Transverse colon (tissue), 4 donors: ENCODE measurements at regions not wholly inside any gene's neighbourhood (a gene's known extent, or its start where the extent isn't known, plus 50 kb on each side); places are given as distances from the start of the nearest gene placed in this dataset.
A peak's percentile ranks its signal among the peaks of the same experiment; 100 is the strongest.

ENCODE experiments used
- DNase-seq: peaks from one replicate; pipeline ENCODE4 v3.0.0-alpha.2; 2019
- H3K27ac ChIP-seq, 4 donors: fragments of 200-600 bp; sonication (generic); 2 replicates each; pipeline ENCODE4 v1.5.1; 2016 to 2018; ENCODE audit warnings: inconsistent platforms in 4 of 4
- H3K27me3 ChIP-seq: fragments of 200-600 bp; sonication (generic); 2 replicates; pipeline ENCODE4 v1.5.1; 2017; ENCODE audit warnings: inconsistent platforms
- H3K36me3 ChIP-seq, 4 donors: fragments of 200-600 bp; sonication (generic); 2 replicates each; pipeline ENCODE4 v1.5.1; 2017 to 2019; ENCODE audit warnings: inconsistent platforms in 4 of 4
- H3K4me1 ChIP-seq, 4 donors: fragments of 200-600 bp; sonication (generic); 2 replicates each; pipeline ENCODE4 v1.5.1; 2017 to 2020; ENCODE audit warnings: inconsistent platforms in 4 of 4
- H3K4me3 ChIP-seq, 4 donors: fragments of 200-600 bp; sonication (generic); 1 replicate in 1 of 4; 2 replicates in 3 of 4; pipeline versions ENCODE4 v1.5.1 to v1.6.1; 2017 to 2019; ENCODE audit warnings: inconsistent platforms in 4 of 4
- H3K9me3 ChIP-seq, 2 donors: fragments of 200-600 bp; sonication (generic); 2 replicates each; pipeline ENCODE4 v1.5.1; 2017 to 2019; ENCODE audit warnings: inconsistent platforms in 2 of 2
- CTCF ChIP-seq, 5 experiments: fragments of 200-600 bp in 3 of 5; fragments of 450-650 bp in 2 of 5; sonication (generic) in 3 of 5; IDR thresholded peaks; 1 replicate in 2 of 5; 2 replicates in 3 of 5; pipeline ENCODE4 v1.5.1; 2016 to 2017; ENCODE audit warnings: antibody characterized with exemption in 5 of 5, inconsistent platforms in 3 of 5, mild to moderate bottlenecking in 2 of 5, moderate library complexity in 1 of 5
- EP300 ChIP-seq: sonication (generic); formaldehyde crosslinking; IDR thresholded peaks from one replicate; pipeline ENCODE4 v1.6.1; 2017; ENCODE audit warnings: antibody characterized with exemption, low read depth
- POLR2A ChIP-seq: fragments of 450-650 bp; IDR thresholded peaks from one replicate; pipeline ENCODE4 v1.6.1; 2016; ENCODE audit warnings: antibody characterized with exemption, mild to moderate bottlenecking, moderate library complexity
- POLR2AphosphoS5 ChIP-seq, 3 donors: sonication (generic); formaldehyde crosslinking; IDR thresholded peaks; one replicate each; pipeline ENCODE4 v1.6.1; 2016; ENCODE audit warnings: antibody characterized with exemption in 3 of 3
- WGBS, 2 donors: methylation state at CpG; one replicate each; pipeline ENCODE4 v1.1.5; 2018; ENCODE audit warnings: low coverage in 1 of 2; 5-methylcytosine and 5-hydroxymethylcytosine counted together
- in situ Hi-C, 4 donors: fragments of 200-750 bp; cut with MboI; loops; one replicate each; pipeline versions ENCODE4 v1.15.0 to v1.15.1; 2017; ENCODE audit warnings: low sequenced_read_pairs in 3 of 4, low pct_ligation_motif_present in 1 of 4, low pct_unique_long_range_greater_than_20kb in 1 of 4
- intact Hi-C: fragments of 100-400 bp; cut with DNase I; formaldehyde crosslinking; loops from one replicate; pipeline ENCODE4 v1.15.1; 2023; ENCODE audit warnings: low total_unique reads

- intact Hi-C loops (no loop called here), in situ Hi-C loops (no loop called here)
- peak overlapping the region in 3 of 4 donors; percentile 30 to 45 (median 42) for H3K27ac ChIP-seq
- H3K9me3 ChIP-seq = no peaks in the 10 kb centered on the region
- H3K4me1 ChIP-seq = no peaks in the 10 kb centered on the region
- no peak for DNase-seq
- no peak for TF ChIP-seq CTCF (IDR thresholded peaks at IDR 0.05)
- no peaks in the 10 kb centered on the region for H3K27me3 ChIP-seq
- WGBS, 2 donors = 55 to 64% methylated on average over 2 to 4 of the region's 4 CpGs
- H3K4me3 ChIP-seq = no peak overlapping the region
- H3K36me3 ChIP-seq = no peaks in the 10 kb centered on the region
Observed at GRCh38 chr9:99352826-99353225, 130.7 kb downstream of the SEC61B start.

- WGBS, 2 donors = 71 to 79% methylated on average over 5 of the region's 5 CpGs
- H3K27ac ChIP-seq = peak overlapping the region; percentile 30 to 45 (median 38)
- H3K4me1 ChIP-seq = no peaks in the 10 kb centered on the region
- H3K27me3 ChIP-seq = no peaks in the 10 kb centered on the region
- in situ Hi-C loops = no loop called here
- TF ChIP-seq POLR2AphosphoS5 (IDR thresholded peaks at IDR 0.05) = peak in 2 of 3 donors; percentile 34 to 36
- TF ChIP-seq POLR2A = no peak
- TF ChIP-seq CTCF (IDR thresholded peaks at IDR 0.05) = no peak
- no peak for TF ChIP-seq EP300
- no peaks in the 10 kb centered on the region for H3K36me3 ChIP-seq
- intact Hi-C loops = no loop called here
- H3K9me3 ChIP-seq = no peaks in the 10 kb centered on the region
- H3K4me3 ChIP-seq = no peak overlapping the region
- no peak for DNase-seq
Observed at GRCh38 chr9:99353408-99353807, 131.3 kb downstream of the SEC61B start.

GRCh38 chr9:99354104-99354503 is 132.0 kb downstream of the SEC61B start:
- DNase-seq = no peak
- Histone ChIP-seq H3K36me3 (no peaks in the 10 kb centered on the region), H3K9me3 (no peaks in the 10 kb centered on the region), H3K27ac (peak overlapping the region in 3 of 4 donors; percentile 0 to 34 (median 24)), H3K4me1 (no peaks in the 10 kb centered on the region), H3K27me3 (no peaks in the 10 kb centered on the region), H3K4me3 (no peak overlapping the region)
- WGBS, 2 donors = 81% methylated on average over 1 of the region's 1 CpG; no CpG with 5 or more reads in 1 of the 2 donors
- intact Hi-C loops (no loop called here), in situ Hi-C loops (no loop called here)
- TF ChIP-seq POLR2AphosphoS5 (IDR thresholded peaks at IDR 0.05) (no peak), EP300 (no peak), CTCF (IDR thresholded peaks at IDR 0.05) (no peak), POLR2A (no peak)

- H3K27ac ChIP-seq = no peak overlapping the region
- no peaks in the 10 kb centered on the region for H3K9me3 ChIP-seq
- WGBS, 2 donors = 60 to 77% methylated on average over 1 to 4 of the region's 5 CpGs
- no peaks in the 10 kb centered on the region for H3K27me3 ChIP-seq
- H3K4me3 ChIP-seq = no peak overlapping the region
- TF ChIP-seq POLR2AphosphoS5 (IDR thresholded peaks at IDR 0.05) = no peak
- no peak for TF ChIP-seq POLR2A
- no peak for TF ChIP-seq CTCF (IDR thresholded peaks at IDR 0.05)
- TF ChIP-seq EP300 = no peak
- H3K36me3 ChIP-seq = no peaks in the 10 kb centered on the region
- in situ Hi-C loops (no loop called here), intact Hi-C loops (no loop called here)
- no peaks in the 10 kb centered on the region for H3K4me1 ChIP-seq
- peak; percentile 15 for DNase-seq
Observed at GRCh38 chr9:99356512-99356971, 134.5 kb downstream of the SEC61B start.
